NCI-H82 (cell line): ENCODE measurements at regions not wholly inside any gene's neighbourhood (a gene's known extent, or its start where the extent isn't known, plus 50 kb on each side); places are given as distances from the start of the nearest gene placed in this dataset.
"Not testable (repeated sequence)": the region's sequence is repeated elsewhere in the genome, so short reads cannot be mapped to it uniquely, and the experiment has no call there.

ENCODE experiments used
- DNase-seq: peaks from one replicate; lab custom pipeline; 2025; lab: John Stamatoyannopoulos, UW

DNA sequence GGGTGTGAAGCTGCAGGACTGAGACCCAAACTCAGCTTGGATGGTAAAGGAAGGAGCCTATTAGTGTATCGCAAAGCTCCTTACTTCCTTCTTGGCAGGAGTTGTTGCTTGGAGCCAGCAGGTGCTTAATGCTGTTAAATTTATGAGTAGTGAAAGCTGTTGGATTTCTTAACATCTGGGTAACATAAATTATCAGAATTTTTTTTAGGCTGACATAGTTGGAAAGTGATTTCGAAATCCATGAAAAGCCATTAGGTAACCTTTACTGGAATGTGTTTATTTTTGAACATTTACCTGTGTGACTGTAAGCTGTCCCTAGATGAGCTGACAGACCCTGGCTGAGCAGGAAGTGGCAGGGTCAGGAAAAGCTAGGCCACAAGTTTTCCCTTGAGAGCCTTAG, 470.4 kb upstream of the SLC35B3 start:
- DNase-seq: no peak

GRCh38 chr6:8904754-8905153, 469.4 kb upstream of the SLC35B3 start:
- DNase-seq: peak; percentile 45

DNA sequence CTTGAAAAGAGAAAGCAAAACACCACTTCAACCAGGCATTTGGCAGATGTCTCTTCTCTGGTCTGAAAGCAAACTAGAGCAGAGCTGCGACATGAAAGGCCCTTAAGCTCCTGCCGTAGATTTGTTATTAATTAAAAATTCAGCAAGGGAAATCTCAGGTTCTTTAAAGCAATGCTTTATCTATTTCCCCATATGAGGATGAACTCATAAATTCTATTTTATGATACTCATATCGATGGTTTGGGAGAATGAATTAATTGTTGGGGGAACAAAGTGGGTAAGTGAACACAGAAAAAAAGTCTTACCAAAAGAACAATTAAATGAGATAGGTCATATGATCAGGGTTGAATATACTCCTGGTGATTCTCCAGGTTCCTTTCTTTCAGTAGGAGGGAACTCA, 464.7 kb upstream of the SLC35B3 start:
- no peak for DNase-seq

DNA sequence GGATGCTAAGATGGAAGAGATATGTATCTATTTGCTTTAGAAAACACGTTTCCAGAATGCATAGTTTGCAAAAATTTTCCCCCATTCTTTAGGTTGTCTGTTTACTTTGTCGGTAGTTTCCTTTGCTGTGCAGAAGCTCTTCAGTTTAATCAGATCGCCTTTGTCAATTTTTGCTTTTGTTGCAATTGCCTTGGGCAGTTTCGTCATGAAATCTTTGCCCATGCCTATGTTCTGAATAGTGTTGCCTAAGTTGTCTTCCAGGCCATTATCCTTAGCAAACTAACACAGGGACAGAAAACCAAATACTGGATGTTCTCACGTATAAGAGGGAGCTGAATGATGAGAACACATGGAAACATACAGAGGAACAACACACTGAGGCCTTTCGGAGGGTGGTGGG, 454.2 kb upstream of the SLC35B3 start:
- no peak for DNase-seq

- DNase-seq: no peak
Observed at GRCh38 chr6:8888468-8888867, 453.1 kb upstream of the SLC35B3 start.

GRCh38 chr6:8881663-8882062, 446.3 kb upstream of the SLC35B3 start:
- no peak for DNase-seq

- DNase-seq: no peak
Observed at GRCh38 chr6:8879334-8879733, 444.0 kb upstream of the SLC35B3 start.

DNA sequence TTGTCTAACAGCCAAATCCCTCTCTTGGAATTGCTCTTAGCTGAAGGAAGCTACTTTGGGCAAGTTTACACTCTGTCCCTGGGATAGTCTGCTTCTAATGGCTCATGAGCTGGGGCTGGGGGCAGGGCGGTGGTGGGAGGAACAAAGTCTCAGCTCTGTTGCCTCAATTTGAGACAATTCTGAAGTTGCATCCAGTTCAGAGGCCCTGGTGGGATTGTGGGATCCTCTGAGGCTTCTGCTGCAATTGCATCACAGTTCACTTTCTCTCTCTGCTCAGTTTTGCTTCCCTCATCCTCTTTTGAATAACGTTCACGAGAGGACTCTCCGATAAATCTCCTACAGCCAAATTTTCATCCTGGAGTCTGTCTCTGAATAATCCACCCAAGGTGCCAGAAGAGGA, 440.6 kb upstream of the SLC35B3 start:
- DNase-seq: no peak

DNA sequence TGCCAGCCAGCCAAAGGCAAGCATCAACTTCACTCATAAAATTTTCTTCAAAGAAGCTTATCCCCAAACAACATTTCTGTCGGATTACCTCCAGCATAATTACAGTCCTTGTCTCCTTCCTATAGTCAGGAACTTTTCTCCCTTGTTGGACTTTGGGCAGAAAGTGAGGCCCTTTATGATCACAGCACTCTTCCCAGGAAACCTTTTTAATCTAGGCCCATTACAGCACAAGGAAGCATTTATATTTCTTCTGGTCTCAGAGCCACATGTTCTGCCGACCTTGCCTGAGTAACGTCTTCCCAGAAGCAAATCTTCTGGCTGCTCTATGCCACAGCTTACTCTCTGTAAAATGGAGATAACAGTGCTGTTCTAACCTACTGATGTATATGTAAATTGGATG, 437.2 kb upstream of the SLC35B3 start:
- DNase-seq: no peak

DNA sequence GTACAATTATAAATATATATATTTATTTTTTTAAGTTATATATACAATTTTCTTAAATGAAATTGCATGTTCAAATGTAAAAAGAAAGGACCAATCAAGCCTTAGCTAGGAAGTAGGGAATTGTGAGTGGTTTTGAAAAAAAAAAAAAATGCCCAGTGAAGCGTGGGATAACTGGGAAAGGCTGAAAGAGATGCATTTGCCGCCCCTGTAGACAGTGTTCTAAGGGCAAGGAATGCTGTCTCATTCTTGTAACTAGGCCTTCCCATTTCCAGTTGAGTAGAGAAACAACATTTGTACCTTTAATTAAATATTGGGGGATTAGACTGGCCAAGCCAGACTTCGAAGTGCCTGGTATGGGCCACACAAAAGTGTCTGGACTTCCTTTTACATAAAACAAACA, 430.1 kb upstream of the SLC35B3 start:
- no peak for DNase-seq

DNA sequence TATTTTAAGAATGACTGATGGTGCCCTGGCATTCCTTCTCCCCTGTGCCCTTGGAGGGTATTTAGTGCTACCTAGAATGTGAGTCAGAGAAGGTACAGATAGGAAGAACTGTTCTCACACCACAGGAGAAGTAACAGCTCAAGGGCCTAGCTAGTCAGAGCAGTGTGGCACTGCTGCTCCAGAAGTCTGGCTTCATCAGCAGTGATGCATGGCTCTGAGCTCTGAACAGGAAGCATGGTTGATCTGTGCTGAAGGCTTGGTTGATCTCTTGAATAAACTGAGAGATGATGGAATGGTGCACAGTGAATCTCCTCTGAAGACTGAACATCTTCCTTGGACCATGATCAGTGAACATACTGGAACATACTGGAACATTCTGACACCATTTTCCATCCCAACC, 425.3 kb upstream of the SLC35B3 start:
- DNase-seq: no peak

- DNase-seq: no peak
Observed at GRCh38 chr6:8859501-8859900, 424.2 kb upstream of the SLC35B3 start.

DNA sequence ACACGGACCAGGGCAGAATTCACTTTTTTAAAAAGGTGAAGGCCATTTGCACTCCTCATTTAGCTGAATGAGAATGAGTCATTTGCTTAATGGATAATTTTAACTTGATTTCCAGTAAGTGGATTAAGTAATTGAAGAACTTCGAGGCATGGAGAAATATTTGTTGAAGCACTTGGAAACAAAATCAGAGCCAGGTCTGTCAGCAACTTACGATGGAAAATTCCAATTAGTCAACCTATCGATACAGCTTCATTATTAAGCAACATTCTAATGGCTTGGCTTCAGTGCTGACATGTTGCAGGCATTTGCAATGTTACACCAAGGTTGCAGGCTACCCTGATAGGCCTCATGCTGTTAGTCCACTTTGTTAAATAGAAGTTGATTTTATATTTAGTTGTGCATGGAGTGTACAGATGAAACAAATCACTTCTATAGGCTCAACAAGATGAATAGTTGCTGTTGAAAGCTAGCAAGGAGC, 423.5 kb upstream of the SLC35B3 start:
- DNase-seq: no peak

DNA sequence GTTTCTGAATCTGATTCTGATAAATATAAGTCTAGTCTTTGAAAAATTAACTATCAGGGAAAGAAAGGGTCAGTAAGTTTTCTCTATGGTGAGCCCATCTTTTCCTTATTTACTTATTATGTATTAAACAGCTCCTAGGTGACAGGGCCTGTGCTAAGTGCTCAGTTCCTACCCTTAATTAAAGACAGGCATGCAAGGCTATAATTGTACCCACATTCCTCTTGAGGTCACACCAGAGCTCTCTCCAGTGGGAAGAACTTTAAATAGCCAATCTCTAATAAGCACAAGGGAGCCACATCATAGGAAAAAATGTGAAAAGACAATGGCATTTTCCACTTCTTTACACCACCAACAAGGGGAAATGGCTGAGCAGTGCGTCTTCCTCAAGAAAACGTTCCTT, 421.8 kb upstream of the SLC35B3 start:
- no peak for DNase-seq

DNA sequence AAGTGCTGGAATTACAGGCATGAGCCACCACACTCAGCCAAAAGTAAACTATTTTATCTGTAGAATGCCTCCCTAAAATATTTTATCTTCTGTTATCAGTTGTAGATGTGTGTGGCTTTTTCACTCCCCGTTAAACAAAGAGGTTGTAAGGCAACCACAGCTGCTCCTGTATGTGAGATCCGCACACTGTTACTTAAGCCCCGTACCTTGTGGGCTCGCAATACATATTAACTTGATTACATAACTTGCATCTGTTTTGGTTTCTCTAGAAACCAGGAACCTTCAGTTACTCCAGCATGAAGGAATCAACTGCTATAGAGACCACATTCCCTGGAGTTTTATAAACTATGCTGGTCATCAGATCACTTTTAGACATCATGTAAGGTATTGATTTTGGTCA, 420.1 kb upstream of the SLC35B3 start:
- no peak for DNase-seq

GRCh38 chr6:8852332-8852731, 417.0 kb upstream of the SLC35B3 start:
- DNase-seq: no peak

DNA sequence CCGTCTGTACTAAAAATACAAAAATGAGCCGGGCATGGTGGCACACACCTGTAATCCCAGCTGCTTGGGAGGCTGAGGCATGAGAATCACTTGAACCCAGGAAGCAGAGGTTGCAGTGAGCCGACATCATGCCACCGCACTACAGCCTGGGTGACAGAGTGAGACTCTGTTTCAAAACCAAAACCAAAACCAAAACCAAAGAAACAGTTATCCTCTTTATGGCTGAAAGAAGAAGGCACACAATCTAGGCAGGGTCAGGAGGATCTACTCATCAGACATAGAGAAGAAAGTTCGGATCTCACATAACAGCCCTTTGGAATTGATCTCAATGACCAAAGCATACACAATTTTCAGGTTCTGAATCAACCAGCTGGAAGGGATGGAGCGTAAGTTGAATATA, 411.3 kb upstream of the SLC35B3 start:
- DNase-seq: not testable (repeated sequence)

DNA sequence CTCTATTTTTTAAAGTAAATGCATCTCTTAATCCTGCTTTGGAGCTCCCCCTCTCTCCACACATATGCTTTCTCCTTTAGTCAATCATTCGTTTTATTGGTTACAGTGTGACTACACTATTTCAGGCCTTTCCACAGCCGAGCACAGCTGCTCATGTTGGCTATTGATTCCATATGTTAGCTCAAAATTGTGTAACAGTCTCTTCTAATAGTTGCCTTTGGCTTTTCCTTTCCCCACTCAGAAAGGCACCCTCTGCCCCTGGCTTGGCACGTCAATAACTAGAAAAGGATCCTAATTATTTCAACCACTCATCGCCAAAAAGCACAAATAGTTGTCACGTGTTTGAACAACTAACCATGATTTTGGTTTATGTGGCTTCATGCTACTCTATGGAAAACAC, 410.3 kb upstream of the SLC35B3 start:
- DNase-seq: no peak

DNA sequence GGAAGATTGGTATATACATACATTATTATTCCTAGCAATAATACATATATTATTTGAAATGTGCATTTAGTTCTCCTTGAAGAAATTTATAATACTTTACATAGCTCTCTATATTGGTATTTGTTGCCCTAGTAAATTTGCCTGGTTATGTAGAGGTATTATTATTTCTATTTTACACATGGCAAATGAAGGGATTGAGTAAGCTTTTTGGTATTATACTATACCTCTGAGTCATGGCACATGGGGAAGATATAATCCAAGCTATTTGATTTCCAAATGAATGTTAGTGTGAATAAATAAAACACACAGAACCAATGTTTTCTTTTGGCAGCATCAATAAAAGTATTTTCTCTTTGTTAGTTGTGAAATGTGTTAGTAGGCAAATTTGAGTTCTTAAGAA, 409.6 kb upstream of the SLC35B3 start:
- no peak for DNase-seq

DNA sequence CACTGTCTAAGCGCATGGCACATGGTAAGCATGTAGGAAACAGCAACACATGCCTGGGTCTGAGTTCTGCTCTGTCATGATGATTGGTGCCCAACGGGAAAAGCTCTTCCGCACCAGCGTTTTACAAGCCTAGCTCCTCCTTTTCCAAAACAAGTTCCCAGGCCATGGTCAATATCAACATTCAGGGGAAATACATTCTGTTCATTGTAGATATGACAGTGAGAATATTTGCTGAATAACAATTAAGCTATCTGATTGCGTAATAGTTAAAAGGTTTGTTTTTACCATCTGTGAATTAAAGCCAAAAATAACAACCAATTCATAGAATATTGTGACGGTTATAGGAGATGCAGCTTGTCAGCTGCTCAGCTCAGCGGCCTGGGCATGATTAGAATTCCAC, 404.3 kb upstream of the SLC35B3 start:
- no peak for DNase-seq

GRCh38 chr6:8837343-8837742, 402.0 kb upstream of the SLC35B3 start:
- DNase-seq: no peak

DNA sequence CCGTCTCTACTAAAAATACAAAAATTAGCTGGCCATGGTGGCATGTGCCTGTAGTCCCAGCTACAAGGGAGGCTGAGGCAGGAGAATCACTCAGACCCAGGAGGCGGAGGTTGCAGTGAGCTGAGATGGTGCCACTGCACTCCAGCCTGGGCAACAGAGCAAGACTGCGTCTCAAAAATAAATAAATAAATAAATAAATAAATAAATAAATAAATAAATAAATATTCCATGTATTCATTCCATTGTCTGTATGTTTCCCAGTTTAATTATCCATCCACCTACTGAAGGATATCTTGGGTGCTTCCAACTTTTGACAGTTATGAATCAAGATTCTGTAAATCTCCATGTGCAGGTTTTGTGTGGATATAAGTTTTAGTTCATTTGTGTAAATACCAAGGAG, 397.4 kb upstream of the SLC35B3 start:
- not testable (repeated sequence) for DNase-seq

- DNase-seq: no peak
Observed at GRCh38 chr6:8831366-8832152, 396.2 kb upstream of the SLC35B3 start.

- no peak for DNase-seq
Observed at GRCh38 chr6:8830794-8831193, 395.4 kb upstream of the SLC35B3 start.
